ENCODE measurements at regions not wholly inside any gene's neighbourhood (a gene's known extent, or its start where the extent isn't known, plus 50 kb on each side); places are given as distances from the start of the nearest gene placed in this dataset.

DNA sequence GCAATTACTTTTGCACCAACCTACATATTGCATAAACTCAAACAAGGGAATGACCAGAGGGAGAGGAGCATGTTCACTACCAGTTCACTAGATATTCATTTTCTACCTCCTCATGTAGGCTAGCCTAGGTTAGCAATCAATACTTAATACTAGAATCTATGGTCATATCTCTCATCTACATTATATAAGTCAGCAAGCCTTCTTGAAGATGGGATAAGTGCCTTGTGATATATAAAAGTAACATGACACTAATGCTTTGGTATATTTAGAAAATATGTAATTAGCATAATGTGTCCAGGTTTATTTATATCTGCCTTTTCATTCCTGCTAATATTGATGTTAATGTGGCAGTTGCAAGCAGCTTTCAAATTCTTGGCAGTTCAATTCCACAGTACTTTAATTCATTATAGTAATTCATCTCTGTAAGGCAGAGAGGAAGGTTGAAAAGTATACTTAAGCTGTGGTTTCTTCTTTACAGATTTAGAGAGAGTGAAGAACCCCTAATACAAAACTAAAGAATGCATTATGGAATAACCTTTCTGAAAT is 1613.2 kb upstream of the ACO1 start:
- ATAC-seq: no peak
- intact Hi-C loops (cut with micrococcal nuclease): no loop called here
- no peak overlapping the region for H3K4me2 ChIP-seq (ENCODE audit: low read length)
- no peak overlapping the region for H2AFZ ChIP-seq (ENCODE audit: low read depth, low read length, poor library complexity, severe bottlenecking)
- H3K27ac ChIP-seq (ENCODE audit: low read depth, low read length): no peak overlapping the region
- H3K4me3 ChIP-seq (replicated peaks in 1 of 2; ENCODE audit: low read depth in 1 of 2, low read length in 2 of 2): no peak overlapping the region
- ChIA-PET CTCF (no interaction called here), RAD21 (ENCODE audit: low non-redundant PET in 1 of 2, low total read pairs in 2 of 2, uncharacterized antibody in 2 of 2, unreplicated experiment in 2 of 2) (no interaction called here), POLR2A (no interaction called here)
- no peaks in the 10 kb centered on the region for H3K9me2 ChIP-seq (ENCODE audit: insufficient read depth)
- H3K79me2 ChIP-seq (ENCODE audit: insufficient read depth, low read length): no peaks in the 10 kb centered on the region
- no peaks in the 10 kb centered on the region for H3K9me3 ChIP-seq (ENCODE audit: control insufficient read depth in 1 of 2, insufficient read depth in 1 of 2, low read depth in 1 of 2, low read length in 2 of 2)
- no peaks in the 10 kb centered on the region for H3K36me3 ChIP-seq (ENCODE audit: control insufficient read depth in 1 of 2, insufficient read depth in 2 of 2, low read length in 2 of 2)
- H3K9ac ChIP-seq (ENCODE audit: low read length): no peak overlapping the region
- BruUV-seq (replicated peaks): no TSS peak
- no peaks in the 10 kb centered on the region for H4K20me1 ChIP-seq (ENCODE audit: insufficient read depth)
- no peak for DNase-seq (ENCODE audit: low read depth, low spot score)
- TF ChIP-seq ZNF274 (IDR thresholded peaks at IDR 0.05; ENCODE audit: low read depth, low read length): no peak
- no peak for TF ChIP-seq FOSL1 (IDR thresholded peaks at IDR 0.05; ENCODE audit: low read depth)
- TF ChIP-seq EZH2phosphoT487 (IDR thresholded peaks at IDR 0.05; ENCODE audit: borderline replicate concordance): no peak
- TF ChIP-seq REST (IDR thresholded peaks at IDR 0.05; ENCODE audit: low read depth): no peak
- no peak for TF ChIP-seq TCF7L2 (IDR thresholded peaks at IDR 0.05; ENCODE audit: borderline replicate concordance, extremely low read depth, insufficient read depth, insufficient read length)
- TF ChIP-seq POLR2AphosphoS5 (IDR thresholded peaks at IDR 0.05; ENCODE audit: low read depth, low read length): no peak
- no peak for TF ChIP-seq CEBPB (IDR thresholded peaks at IDR 0.05; ENCODE audit: low read depth)
- TF ChIP-seq ZFX (IDR thresholded peaks at IDR 0.05): no peak
- no peak for TF ChIP-seq ELF1 (IDR thresholded peaks at IDR 0.05; ENCODE audit: borderline replicate concordance, low read depth)
- TF ChIP-seq YY1 (IDR thresholded peaks at IDR 0.05; ENCODE audit: extremely low read depth, insufficient replicate concordance, low read depth, low read length): no peak
- no peak for TF ChIP-seq ATF3 (IDR thresholded peaks at IDR 0.05)
- no peak for TF ChIP-seq SP1 (IDR thresholded peaks at IDR 0.05; ENCODE audit: low read depth)
- no peak for TF ChIP-seq EGR1 (IDR thresholded peaks at IDR 0.05; ENCODE audit: low read depth)
- TF ChIP-seq EZH2 (IDR thresholded peaks at IDR 0.05): no peak
- TF ChIP-seq CBX3 (IDR thresholded peaks at IDR 0.05; ENCODE audit: low read depth): no peak
- H3K27me3 ChIP-seq (ENCODE audit: insufficient read depth, low read length): no peaks in the 10 kb centered on the region
- no peaks in the 10 kb centered on the region for H3K4me1 ChIP-seq (ENCODE audit: control insufficient read depth in 1 of 2, insufficient read depth in 2 of 2, low read length in 2 of 2)
